ENCODE measurements at regions not wholly inside any gene's neighbourhood (a gene's known extent, or its start where the extent isn't known, plus 50 kb on each side); places are given as distances from the start of the nearest gene placed in this dataset.

- Mint-ChIP-seq H3K27ac (no peak overlapping the region), H3K36me3 (ENCODE audit: low read depth) (peaks cover 20% of the 10 kb centered on the region), H3K4me3 (no peak overlapping the region), H3K4me1 (no peaks in the 10 kb centered on the region), H3K27me3 (ENCODE audit: insufficient read depth, low read depth, poor library complexity) (peaks cover 19% of the 10 kb centered on the region), H3K9me3 (peaks cover 88% of the 10 kb centered on the region)
- Histone ChIP-seq H3K27ac (ENCODE audit: low read depth) (no peak overlapping the region), H4K20me1 (replicated peaks; ENCODE audit: insufficient read depth) (no peaks in the 10 kb centered on the region), H3K4me1 (ENCODE audit: insufficient read depth) (no peaks in the 10 kb centered on the region), H3F3A (replicated peaks; ENCODE audit: low read depth) (no peaks in the 10 kb centered on the region), H2AFZ (no peak overlapping the region), H3K79me2 (replicated peaks; ENCODE audit: insufficient read depth) (no peaks in the 10 kb centered on the region), H3K9me2 (ENCODE audit: insufficient read depth) (no peaks in the 10 kb centered on the region), H3K4me2 (no peak overlapping the region), H3K4me3 (no peak overlapping the region), H3K36me3 (ENCODE audit: insufficient read depth) (no peaks in the 10 kb centered on the region), H3K27me3 (ENCODE audit: insufficient read depth) (no peaks in the 10 kb centered on the region)
- TF ChIP-seq, protein P1, sequence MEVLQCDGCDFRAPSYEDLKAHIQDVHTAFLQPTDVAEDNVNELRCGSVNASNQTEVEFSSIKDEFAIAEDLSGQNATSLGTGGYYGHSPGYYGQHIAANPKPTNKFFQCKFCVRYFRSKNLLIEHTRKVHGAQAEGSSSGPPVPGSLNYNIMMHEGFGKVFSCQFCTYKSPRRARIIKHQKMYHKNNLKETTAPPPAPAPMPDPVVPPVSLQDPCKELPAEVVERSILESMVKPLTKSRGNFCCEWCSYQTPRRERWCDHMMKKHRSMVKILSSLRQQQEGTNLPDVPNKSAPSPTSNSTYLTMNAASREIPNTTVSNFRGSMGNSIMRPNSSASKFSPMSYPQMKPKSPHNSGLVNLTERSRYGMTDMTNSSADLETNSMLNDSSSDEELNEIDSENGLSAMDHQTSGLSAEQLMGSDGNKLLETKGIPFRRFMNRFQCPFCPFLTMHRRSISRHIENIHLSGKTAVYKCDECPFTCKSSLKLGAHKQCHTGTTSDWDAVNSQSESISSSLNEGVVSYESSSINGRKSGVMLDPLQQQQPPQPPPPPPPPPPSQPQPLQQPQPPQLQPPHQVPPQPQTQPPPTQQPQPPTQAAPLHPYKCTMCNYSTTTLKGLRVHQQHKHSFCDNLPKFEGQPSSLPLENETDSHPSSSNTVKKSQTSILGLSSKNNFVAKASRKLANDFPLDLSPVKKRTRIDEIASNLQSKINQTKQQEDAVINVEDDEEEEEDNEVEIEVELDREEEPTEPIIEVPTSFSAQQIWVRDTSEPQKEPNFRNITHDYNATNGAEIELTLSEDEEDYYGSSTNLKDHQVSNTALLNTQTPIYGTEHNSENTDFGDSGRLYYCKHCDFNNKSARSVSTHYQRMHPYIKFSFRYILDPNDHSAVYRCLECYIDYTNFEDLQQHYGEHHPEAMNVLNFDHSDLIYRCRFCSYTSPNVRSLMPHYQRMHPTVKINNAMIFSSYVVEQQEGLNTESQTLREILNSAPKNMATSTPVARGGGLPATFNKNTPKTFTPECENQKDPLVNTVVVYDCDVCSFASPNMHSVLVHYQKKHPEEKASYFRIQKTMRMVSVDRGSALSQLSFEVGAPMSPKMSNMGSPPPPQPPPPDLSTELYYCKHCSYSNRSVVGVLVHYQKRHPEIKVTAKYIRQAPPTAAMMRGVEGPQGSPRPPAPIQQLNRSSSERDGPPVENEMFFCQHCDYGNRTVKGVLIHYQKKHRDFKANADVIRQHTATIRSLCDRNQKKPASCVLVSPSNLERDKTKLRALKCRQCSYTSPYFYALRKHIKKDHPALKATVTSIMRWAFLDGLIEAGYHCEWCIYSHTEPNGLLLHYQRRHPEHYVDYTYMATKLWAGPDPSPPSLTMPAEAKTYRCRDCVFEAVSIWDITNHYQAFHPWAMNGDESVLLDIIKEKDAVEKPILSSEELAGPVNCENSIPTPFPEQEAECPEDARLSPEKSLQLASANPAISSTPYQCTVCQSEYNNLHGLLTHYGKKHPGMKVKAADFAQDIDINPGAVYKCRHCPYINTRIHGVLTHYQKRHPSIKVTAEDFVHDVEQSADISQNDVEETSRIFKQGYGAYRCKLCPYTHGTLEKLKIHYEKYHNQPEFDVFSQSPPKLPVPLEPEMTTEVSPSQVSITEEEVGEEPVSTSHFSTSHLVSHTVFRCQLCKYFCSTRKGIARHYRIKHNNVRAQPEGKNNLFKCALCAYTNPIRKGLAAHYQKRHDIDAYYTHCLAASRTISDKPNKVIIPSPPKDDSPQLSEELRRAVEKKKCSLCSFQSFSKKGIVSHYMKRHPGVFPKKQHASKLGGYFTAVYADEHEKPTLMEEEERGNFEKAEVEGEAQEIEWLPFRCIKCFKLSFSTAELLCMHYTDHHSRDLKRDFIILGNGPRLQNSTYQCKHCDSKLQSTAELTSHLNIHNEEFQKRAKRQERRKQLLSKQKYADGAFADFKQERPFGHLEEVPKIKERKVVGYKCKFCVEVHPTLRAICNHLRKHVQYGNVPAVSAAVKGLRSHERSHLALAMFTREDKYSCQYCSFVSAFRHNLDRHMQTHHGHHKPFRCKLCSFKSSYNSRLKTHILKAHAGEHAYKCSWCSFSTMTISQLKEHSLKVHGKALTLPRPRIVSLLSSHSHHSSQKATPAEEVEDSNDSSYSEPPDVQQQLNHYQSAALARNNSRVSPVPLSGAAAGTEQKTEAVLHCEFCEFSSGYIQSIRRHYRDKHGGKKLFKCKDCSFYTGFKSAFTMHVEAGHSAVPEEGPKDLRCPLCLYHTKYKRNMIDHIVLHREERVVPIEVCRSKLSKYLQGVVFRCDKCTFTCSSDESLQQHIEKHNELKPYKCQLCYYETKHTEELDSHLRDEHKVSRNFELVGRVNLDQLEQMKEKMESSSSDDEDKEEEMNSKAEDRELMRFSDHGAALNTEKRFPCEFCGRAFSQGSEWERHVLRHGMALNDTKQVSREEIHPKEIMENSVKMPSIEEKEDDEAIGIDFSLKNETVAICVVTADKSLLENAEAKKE (CRISPR knock-in tag; IDR thresholded peaks at IDR 0.05) = no peak
- no peak for TF ChIP-seq EZH2 (IDR thresholded peaks at IDR 0.05; ENCODE audit: low read depth, unreplicated experiment)
- TF ChIP-seq JUNB (IDR thresholded peaks at IDR 0.05; ENCODE audit: unreplicated experiment) = no peak
- no peak for TF ChIP-seq POLR2AphosphoS5 (IDR thresholded peaks at IDR 0.05; ENCODE audit: low read depth)
- TF ChIP-seq, protein P2, sequence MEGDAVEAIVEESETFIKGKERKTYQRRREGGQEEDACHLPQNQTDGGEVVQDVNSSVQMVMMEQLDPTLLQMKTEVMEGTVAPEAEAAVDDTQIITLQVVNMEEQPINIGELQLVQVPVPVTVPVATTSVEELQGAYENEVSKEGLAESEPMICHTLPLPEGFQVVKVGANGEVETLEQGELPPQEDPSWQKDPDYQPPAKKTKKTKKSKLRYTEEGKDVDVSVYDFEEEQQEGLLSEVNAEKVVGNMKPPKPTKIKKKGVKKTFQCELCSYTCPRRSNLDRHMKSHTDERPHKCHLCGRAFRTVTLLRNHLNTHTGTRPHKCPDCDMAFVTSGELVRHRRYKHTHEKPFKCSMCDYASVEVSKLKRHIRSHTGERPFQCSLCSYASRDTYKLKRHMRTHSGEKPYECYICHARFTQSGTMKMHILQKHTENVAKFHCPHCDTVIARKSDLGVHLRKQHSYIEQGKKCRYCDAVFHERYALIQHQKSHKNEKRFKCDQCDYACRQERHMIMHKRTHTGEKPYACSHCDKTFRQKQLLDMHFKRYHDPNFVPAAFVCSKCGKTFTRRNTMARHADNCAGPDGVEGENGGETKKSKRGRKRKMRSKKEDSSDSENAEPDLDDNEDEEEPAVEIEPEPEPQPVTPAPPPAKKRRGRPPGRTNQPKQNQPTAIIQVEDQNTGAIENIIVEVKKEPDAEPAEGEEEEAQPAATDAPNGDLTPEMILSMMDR (conservative IDR thresholded peaks at IDR 0.05; ENCODE audit: low read depth in 2 of 2) = no peak
- TF ChIP-seq NANOG (IDR thresholded peaks at IDR 0.05; ENCODE audit: borderline replicate concordance) = no peak
- TF ChIP-seq REST (IDR thresholded peaks at IDR 0.05; ENCODE audit: unreplicated experiment) = no peak
- no peak for TF ChIP-seq EZH2phosphoT487 (IDR thresholded peaks at IDR 0.05; ENCODE audit: unreplicated experiment)
- TF ChIP-seq ZNF331 (CRISPR knock-in tag; IDR thresholded peaks at IDR 0.05; ENCODE audit: low read depth) = no peak
- TF ChIP-seq ZNF114 (CRISPR knock-in tag; IDR thresholded peaks at IDR 0.05) = no peak
- TF ChIP-seq STAT1 (IDR thresholded peaks at IDR 0.05; ENCODE audit: unreplicated experiment) = no peak
- ATAC-seq (no peak), DNase-seq (ENCODE audit: low spot score) (no peak)
Observed at GRCh38 chr10:131019696-131020095, 291.8 kb downstream of the TCERG1L start.

Data from GM23338 (cell line).